ENCODE measurements at regions not wholly inside any gene's neighbourhood (a gene's known extent, or its start where the extent isn't known, plus 50 kb on each side); places are given as distances from the start of the nearest gene placed in this dataset.

GRCh38 chr2:12971581-12972365 is 255.0 kb downstream of the TRIB2 start:
- no peak for TF ChIP-seq YY1 (IDR thresholded peaks at IDR 0.05; ENCODE audit: insufficient read depth, insufficient read length)
- TF ChIP-seq ZNF274 (IDR thresholded peaks at IDR 0.05; ENCODE audit: low read depth, low read length), result no peak

Data from NT2/D1 (cell line).